ENCODE measurements at regions not wholly inside any gene's neighbourhood (a gene's known extent, or its start where the extent isn't known, plus 50 kb on each side); places are given as distances from the start of the nearest gene placed in this dataset.
A peak's percentile ranks its signal among the peaks of the same experiment; 100 is the strongest.

DNA sequence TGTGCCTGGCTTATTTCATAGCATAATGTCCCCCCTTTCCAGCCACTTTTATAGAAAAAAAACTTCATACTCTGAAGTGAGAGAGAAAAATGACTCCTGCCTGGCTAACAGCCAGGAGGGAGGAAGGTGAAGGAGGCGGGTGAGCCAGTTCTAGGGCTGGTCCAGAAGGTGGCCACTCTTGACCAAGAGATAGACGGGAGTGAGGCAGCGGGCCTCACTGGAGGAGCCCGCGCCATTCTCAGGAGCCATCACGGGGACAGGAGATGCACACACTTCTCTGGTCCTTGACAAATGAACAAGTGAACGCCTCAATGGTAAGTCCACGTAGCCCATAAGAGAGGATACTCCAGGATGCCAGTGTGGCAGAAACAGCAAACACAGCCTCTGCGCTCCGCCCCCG, 231.4 kb downstream of the UQCRFS1 start:
- no peaks in the 10 kb centered on the region for H3K27me3 ChIP-seq (ENCODE audit: insufficient read depth, low read length)
- H3K79me2 ChIP-seq (ENCODE audit: insufficient read depth, low read length), result no peaks in the 10 kb centered on the region
- H3K36me3 ChIP-seq (ENCODE audit: insufficient read depth, low read length), result no peaks in the 10 kb centered on the region
- TF ChIP-seq, protein P1, sequence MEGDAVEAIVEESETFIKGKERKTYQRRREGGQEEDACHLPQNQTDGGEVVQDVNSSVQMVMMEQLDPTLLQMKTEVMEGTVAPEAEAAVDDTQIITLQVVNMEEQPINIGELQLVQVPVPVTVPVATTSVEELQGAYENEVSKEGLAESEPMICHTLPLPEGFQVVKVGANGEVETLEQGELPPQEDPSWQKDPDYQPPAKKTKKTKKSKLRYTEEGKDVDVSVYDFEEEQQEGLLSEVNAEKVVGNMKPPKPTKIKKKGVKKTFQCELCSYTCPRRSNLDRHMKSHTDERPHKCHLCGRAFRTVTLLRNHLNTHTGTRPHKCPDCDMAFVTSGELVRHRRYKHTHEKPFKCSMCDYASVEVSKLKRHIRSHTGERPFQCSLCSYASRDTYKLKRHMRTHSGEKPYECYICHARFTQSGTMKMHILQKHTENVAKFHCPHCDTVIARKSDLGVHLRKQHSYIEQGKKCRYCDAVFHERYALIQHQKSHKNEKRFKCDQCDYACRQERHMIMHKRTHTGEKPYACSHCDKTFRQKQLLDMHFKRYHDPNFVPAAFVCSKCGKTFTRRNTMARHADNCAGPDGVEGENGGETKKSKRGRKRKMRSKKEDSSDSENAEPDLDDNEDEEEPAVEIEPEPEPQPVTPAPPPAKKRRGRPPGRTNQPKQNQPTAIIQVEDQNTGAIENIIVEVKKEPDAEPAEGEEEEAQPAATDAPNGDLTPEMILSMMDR (IDR thresholded peaks at IDR 0.05; ENCODE audit: extremely low read depth, low read depth, low read length), result no peak
- no peak overlapping the region for H3K4me2 ChIP-seq (ENCODE audit: insufficient read depth, low read length)
- no peaks in the 10 kb centered on the region for H4K20me1 ChIP-seq (ENCODE audit: insufficient read depth, low read length)
- H3K4me1 ChIP-seq (ENCODE audit: insufficient read depth, low read length), result no peaks in the 10 kb centered on the region
- no peak for DNase-seq (ENCODE audit: insufficient read length, low spot score, missing footprints)
- H2AFZ ChIP-seq (ENCODE audit: low read length), result peak overlapping the region; percentile 51
- no peak overlapping the region for H3K27ac ChIP-seq (ENCODE audit: low read depth, low read length)
- no peak overlapping the region for H3K4me3 ChIP-seq (ENCODE audit: insufficient read depth, low read length)
- H3K9me3 ChIP-seq (ENCODE audit: low read depth, low read length), result no peaks in the 10 kb centered on the region

DNA sequence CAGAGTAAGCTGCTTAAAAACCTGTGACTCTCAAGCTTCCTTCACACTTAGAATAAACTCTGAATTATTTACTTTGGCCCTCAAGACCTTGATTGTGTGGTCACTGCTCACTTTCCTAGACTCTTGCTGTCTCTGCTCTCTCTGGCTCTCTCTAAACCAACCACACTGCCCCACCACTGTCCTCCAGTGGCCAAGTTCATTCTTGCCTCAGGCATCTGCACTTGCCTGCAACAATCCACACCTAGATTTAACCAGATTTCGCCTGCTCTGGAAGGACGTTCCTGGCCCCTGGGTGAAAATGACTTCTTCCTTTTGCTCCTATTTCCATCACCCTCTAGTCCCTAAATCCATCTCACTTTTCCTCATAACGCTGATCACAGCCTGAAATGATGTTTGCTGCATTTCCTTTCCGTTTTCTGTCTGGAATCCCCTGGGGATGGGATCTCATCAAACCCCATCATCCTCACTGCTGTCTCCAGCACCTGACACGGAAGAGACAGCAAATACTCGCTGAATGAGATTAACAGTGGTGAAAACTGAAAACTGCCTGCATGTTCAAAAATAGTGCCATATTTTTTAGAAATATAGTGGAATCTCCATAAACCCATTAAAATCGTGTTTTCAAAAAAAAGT, 232.6 kb downstream of the UQCRFS1 start:
- Histone ChIP-seq H3K4me1 (ENCODE audit: insufficient read depth, low read length) (no peaks in the 10 kb centered on the region), H2AFZ (ENCODE audit: low read length) (no peak overlapping the region), H3K36me3 (ENCODE audit: insufficient read depth, low read length) (no peaks in the 10 kb centered on the region), H3K79me2 (ENCODE audit: insufficient read depth, low read length) (no peaks in the 10 kb centered on the region), H3K4me2 (ENCODE audit: insufficient read depth, low read length) (no peak overlapping the region), H3K27ac (ENCODE audit: low read depth, low read length) (no peak overlapping the region), H3K9me3 (ENCODE audit: low read depth, low read length) (no peaks in the 10 kb centered on the region), H3K27me3 (ENCODE audit: insufficient read depth, low read length) (no peaks in the 10 kb centered on the region), H4K20me1 (ENCODE audit: insufficient read depth, low read length) (no peaks in the 10 kb centered on the region), H3K4me3 (ENCODE audit: insufficient read depth, low read length) (no peak overlapping the region)
- DNase-seq (ENCODE audit: insufficient read length, low spot score, missing footprints), result peak; percentile 83
- TF ChIP-seq, protein P1 (IDR thresholded peaks at IDR 0.05; ENCODE audit: extremely low read depth, low read depth, low read length), result peak; percentile 50

DNA sequence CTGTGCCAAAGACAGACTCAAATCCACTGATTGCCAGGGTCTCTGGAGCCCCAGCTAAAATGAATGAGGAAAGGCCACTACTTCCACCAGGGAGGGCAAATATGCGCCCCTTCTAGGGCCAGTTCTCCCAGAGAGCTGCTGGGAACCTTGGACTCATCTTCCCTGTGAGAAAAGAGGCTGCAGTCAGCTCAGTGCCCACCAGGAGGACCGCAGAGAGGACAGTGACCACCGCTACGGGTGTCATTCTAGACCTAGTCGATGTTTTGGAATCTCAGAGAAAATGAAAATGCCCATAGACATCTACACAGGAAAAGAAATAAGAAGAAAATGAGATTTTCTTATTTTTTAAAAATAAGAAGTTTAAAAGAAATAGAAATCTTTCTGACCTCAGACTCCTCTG, 235.1 kb downstream of the UQCRFS1 start:
- no peaks in the 10 kb centered on the region for H4K20me1 ChIP-seq (ENCODE audit: insufficient read depth, low read length)
- no peaks in the 10 kb centered on the region for H3K9me3 ChIP-seq (ENCODE audit: low read depth, low read length)
- H3K4me3 ChIP-seq (ENCODE audit: insufficient read depth, low read length), result no peak overlapping the region
- no peak overlapping the region for H2AFZ ChIP-seq (ENCODE audit: low read length)
- no peaks in the 10 kb centered on the region for H3K79me2 ChIP-seq (ENCODE audit: insufficient read depth, low read length)
- no peak overlapping the region for H3K27ac ChIP-seq (ENCODE audit: low read depth, low read length)
- H3K4me1 ChIP-seq (ENCODE audit: insufficient read depth, low read length), result no peaks in the 10 kb centered on the region
- DNase-seq (ENCODE audit: insufficient read length, low spot score, missing footprints), result no peak
- H3K36me3 ChIP-seq (ENCODE audit: insufficient read depth, low read length), result no peaks in the 10 kb centered on the region
- H3K4me2 ChIP-seq (ENCODE audit: insufficient read depth, low read length), result no peak overlapping the region
- H3K27me3 ChIP-seq (ENCODE audit: insufficient read depth, low read length), result no peaks in the 10 kb centered on the region
- TF ChIP-seq, protein P1 (IDR thresholded peaks at IDR 0.05; ENCODE audit: extremely low read depth, low read depth, low read length), result no peak

DNA sequence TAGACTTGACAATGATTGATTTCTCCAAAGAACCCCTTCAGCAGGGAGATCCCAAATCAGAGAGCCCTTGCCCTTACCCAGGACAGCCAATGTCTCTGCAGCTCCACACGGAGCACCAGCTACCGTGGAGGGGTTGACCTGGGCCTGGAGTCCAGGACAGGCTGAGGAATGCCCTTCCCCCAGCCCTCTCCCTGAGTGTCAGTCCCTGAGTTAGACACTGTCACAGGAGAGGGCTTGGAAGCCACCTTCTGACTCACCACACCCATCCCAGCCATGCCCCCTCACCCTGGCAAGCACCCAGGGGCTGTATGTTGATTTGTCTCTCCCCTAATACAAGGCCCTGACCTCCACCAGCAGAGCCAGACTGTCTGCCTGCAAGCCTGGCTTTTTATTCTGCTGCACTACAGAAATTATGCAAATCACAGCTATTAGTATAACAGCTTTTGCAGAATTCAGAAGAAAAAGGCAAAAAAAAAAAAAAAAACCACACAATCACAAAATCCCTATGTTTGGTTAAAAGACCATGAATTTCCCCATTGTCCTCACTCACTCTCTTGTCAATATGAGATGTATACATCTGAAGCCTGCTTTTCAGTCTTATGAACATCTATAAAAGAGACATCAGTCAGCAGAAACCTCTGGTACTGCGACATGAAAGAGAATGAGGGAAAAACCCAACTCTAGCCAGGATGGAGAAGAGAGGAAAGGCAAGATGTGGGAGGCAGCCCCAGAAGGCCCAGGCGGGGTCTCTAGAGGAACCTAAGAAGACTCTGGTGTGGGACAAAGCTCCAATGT, 240.7 kb downstream of the UQCRFS1 start:
- peaks cover 2% of the 10 kb centered on the region for H3K4me1 ChIP-seq (ENCODE audit: insufficient read depth, low read length)
- no peaks in the 10 kb centered on the region for H4K20me1 ChIP-seq (ENCODE audit: insufficient read depth, low read length)
- no peaks in the 10 kb centered on the region for H3K9me3 ChIP-seq (ENCODE audit: low read depth, low read length)
- TF ChIP-seq, protein P1 (IDR thresholded peaks at IDR 0.05; ENCODE audit: extremely low read depth, low read depth, low read length), result no peak
- H3K79me2 ChIP-seq (ENCODE audit: insufficient read depth, low read length), result no peaks in the 10 kb centered on the region
- no peak for DNase-seq (ENCODE audit: insufficient read length, low spot score, missing footprints)
- no peak overlapping the region for H3K27ac ChIP-seq (ENCODE audit: low read depth, low read length)
- no peaks in the 10 kb centered on the region for H3K36me3 ChIP-seq (ENCODE audit: insufficient read depth, low read length)
- no peak overlapping the region for H3K4me2 ChIP-seq (ENCODE audit: insufficient read depth, low read length)
- H3K4me3 ChIP-seq (ENCODE audit: insufficient read depth, low read length), result no peak overlapping the region
- no peaks in the 10 kb centered on the region for H3K27me3 ChIP-seq (ENCODE audit: insufficient read depth, low read length)
- no peak overlapping the region for H2AFZ ChIP-seq (ENCODE audit: low read length)

Measured in osteoblast (primary cell).